ENCODE measurements at regions not wholly inside any gene's neighbourhood (a gene's known extent, or its start where the extent isn't known, plus 50 kb on each side); places are given as distances from the start of the nearest gene placed in this dataset.

DNA sequence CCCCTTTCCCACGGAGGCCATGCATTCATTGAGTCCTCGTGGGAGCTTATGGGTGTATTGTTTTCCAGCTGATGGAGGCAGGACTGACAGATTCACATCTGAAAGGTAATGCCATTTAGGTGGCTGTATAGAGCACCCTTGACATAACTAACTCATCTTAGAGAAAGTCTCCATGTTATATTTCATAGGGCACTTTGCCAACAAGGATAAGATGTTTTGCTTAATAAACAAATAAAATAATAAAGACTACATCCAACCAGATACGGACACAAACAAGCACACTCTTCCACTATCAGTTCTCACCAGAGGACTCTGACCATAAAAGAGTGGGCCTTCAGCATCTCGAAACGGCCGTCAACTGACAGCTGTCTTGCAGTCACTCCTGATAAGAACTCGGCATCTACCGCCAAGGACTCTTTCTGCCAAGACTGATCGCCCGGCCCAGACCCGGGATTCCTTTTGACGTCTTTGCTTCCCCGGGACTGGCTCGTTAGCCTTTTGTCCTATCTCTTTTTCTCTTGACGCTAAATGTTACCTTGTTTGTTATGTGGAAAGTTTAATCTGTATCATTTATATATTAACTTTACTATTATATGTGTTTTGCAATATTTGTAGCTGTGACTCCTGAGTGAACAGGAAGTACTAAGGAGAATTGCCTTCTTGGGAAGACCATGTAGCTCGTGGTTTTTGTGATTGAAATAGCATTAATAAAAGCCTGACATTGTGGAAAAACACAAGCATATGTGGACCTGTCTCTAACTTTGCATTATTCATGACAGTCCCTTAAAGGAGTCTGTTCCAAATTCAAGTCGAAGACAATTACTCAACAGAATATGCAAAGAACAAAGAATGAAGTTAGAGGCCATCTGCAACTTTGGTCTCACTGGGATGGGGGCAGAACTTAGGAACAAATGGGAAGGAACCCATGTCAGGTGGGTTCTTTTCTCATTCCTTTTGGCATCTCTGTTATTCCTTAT is 195.1 kb downstream of the LPIN1 start:
- TF ChIP-seq POLR2A (IDR thresholded peaks at IDR 0.05): no peak
- TF ChIP-seq, protein P1, sequence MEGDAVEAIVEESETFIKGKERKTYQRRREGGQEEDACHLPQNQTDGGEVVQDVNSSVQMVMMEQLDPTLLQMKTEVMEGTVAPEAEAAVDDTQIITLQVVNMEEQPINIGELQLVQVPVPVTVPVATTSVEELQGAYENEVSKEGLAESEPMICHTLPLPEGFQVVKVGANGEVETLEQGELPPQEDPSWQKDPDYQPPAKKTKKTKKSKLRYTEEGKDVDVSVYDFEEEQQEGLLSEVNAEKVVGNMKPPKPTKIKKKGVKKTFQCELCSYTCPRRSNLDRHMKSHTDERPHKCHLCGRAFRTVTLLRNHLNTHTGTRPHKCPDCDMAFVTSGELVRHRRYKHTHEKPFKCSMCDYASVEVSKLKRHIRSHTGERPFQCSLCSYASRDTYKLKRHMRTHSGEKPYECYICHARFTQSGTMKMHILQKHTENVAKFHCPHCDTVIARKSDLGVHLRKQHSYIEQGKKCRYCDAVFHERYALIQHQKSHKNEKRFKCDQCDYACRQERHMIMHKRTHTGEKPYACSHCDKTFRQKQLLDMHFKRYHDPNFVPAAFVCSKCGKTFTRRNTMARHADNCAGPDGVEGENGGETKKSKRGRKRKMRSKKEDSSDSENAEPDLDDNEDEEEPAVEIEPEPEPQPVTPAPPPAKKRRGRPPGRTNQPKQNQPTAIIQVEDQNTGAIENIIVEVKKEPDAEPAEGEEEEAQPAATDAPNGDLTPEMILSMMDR (IDR thresholded peaks at IDR 0.05): no peak
- 80 to 86% (median 84%) methylated on average over 17 of the region's 17 CpGs for WGBS, 4 donors
- H3K9me3 ChIP-seq (replicated peaks in 1 of 3): no peaks in the 10 kb centered on the region
- intact Hi-C loops (cut with DNase I): no loop called here
- DNase-seq: no peak
- no peak overlapping the region for H3K27ac ChIP-seq
- no peak overlapping the region for H3K4me3 ChIP-seq
- H3K27me3 ChIP-seq: no peaks in the 10 kb centered on the region
- H3K4me1 ChIP-seq (replicated peaks in 1 of 2): no peaks in the 10 kb centered on the region
- no peaks in the 10 kb centered on the region for H3K36me3 ChIP-seq (replicated peaks in 1 of 2)

DNA sequence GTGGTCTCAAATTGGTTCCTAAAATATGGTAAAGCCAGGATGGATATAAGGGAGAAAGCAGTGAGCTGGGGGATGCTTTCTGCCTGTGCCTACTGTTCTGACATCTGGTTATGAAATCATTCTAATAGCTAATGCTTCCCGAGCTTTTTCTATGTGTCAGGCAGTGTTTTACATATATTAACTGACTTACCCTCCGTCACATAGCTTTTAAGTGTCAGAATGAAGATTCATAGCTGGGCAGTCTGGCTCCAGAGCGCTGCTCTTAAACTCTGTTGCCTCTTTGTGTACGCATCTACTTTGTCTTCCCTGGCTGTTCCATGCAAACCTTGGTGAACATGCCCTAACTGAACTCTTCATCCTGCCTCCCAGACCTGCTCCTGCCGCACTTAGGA is 195.7 kb downstream of the LPIN1 start:
- no peak overlapping the region for H3K4me3 ChIP-seq
- H3K27me3 ChIP-seq: no peaks in the 10 kb centered on the region
- no peak overlapping the region for H3K27ac ChIP-seq
- intact Hi-C loops (cut with DNase I): no loop called here
- H3K4me1 ChIP-seq (replicated peaks in 1 of 2): no peaks in the 10 kb centered on the region
- no peak for DNase-seq
- no peaks in the 10 kb centered on the region for H3K36me3 ChIP-seq (replicated peaks in 1 of 2)
- no peaks in the 10 kb centered on the region for H3K9me3 ChIP-seq (replicated peaks in 1 of 3)
- WGBS, 4 donors: 88 to 94% (median 92%) methylated on average over 5 of the region's 5 CpGs
- TF ChIP-seq, protein P1 (IDR thresholded peaks at IDR 0.05): no peak
- no peak for TF ChIP-seq POLR2A (IDR thresholded peaks at IDR 0.05)

DNA sequence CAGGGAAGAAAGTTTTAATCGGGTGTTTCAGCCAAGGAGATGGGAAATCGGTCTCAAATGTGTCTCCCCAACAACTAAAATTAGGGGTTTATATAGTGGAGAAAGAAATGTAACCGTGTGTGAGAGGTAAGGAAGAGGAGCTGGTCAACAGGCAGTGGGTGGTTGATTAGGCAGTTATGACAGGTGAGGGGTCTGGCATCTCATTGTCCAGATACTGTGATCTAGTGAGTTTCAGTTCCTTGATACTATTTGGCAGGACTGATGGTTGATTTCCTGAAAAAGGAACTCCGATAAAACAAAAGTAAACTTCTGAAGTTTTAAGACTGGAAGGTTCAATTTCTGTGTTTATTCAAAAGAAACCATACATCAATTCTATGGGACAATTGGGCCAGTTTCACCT is 197.9 kb downstream of the LPIN1 start:
- H3K4me1 ChIP-seq (replicated peaks in 1 of 2): no peaks in the 10 kb centered on the region
- no peak overlapping the region for H3K4me3 ChIP-seq
- WGBS, 4 donors: 80 to 89% (median 85%) methylated on average over 4 of the region's 4 CpGs
- TF ChIP-seq, protein P1 (IDR thresholded peaks at IDR 0.05): no peak
- no peak for TF ChIP-seq POLR2A (IDR thresholded peaks at IDR 0.05)
- no peaks in the 10 kb centered on the region for H3K36me3 ChIP-seq (replicated peaks in 1 of 2)
- DNase-seq: no peak
- no peaks in the 10 kb centered on the region for H3K27me3 ChIP-seq
- intact Hi-C loops (cut with DNase I): no loop called here
- no peaks in the 10 kb centered on the region for H3K9me3 ChIP-seq (replicated peaks in 1 of 3)
- H3K27ac ChIP-seq: no peak overlapping the region

DNA sequence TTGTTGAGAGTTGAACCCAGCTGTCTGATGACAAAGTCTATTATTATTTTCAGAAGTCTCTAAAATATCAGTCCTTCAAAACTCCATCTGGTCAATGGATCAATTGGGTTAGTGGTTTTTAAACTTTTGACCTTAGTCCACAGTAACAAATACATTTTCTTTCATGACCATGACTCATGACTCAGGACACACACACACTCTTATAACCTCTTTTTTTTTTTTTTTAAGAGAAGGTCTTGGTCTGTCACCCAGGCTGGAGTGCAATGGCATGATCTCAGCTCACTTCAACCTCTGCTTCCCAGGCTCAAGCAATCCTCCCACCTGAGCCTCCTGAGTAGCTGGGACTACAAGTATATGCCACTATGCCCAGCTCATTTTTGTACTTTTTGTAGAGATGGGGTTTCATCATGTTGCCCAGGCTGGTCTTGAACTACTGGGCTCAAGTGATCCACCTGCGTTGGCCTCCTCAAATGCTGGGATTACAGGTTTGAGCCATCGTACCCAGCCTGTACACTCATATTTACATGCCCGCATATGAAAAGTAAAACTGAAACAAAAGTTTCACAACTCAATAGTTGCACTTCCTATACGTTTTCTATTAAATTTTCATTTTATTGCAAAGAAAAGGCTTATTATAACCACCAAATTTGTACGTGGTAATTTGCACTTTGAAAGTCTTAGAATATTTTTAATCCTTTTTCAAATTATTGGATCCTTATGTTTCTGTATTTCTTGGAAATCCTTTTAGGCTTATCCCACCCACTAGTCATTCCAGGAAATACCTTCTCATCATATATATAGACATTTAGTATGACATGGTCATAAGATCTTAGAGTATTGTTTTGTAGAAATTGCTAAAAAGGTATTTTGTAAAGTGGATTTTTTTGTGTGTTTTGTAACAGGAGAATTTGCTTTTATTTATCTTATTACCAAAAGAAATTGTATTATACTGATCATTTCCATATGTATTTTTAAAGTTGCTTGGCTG is 199.0 kb downstream of the LPIN1 start:
- H3K4me3 ChIP-seq: no peak overlapping the region
- WGBS, 4 donors: 48 to 63% (median 61%) methylated on average over 5 of the region's 5 CpGs
- intact Hi-C loops (cut with DNase I): no loop called here

More for the DNA sequence above, 199.0 kb downstream of the LPIN1 start:
- TF ChIP-seq, protein P1 (IDR thresholded peaks at IDR 0.05): no peak
- TF ChIP-seq POLR2A (IDR thresholded peaks at IDR 0.05): no peak
- no peak for DNase-seq
- Histone ChIP-seq H3K27ac (no peak overlapping the region), H3K27me3 (no peaks in the 10 kb centered on the region), H3K4me1 (replicated peaks in 1 of 2) (no peaks in the 10 kb centered on the region), H3K9me3 (replicated peaks in 1 of 3) (no peaks in the 10 kb centered on the region), H3K36me3 (replicated peaks in 1 of 2) (no peaks in the 10 kb centered on the region)
